ENCODE measurements at regions not wholly inside any gene's neighbourhood (a gene's known extent, or its start where the extent isn't known, plus 50 kb on each side); places are given as distances from the start of the nearest gene placed in this dataset.

GRCh38 chr18:8948471-8949149, 153.9 kb upstream of the NDUFV2 start:
- Histone ChIP-seq H3K9me3 (ENCODE audit: insufficient read depth, low read depth, low read length) (peaks cover 14% of the 10 kb centered on the region), H3K36me3 (ENCODE audit: insufficient read depth, low read length) (no peaks in the 10 kb centered on the region), H3K4me1 (ENCODE audit: insufficient read depth, low read length) (peaks cover 27% of the 10 kb centered on the region), H3K4me3 (ENCODE audit: low read length) (no peak overlapping the region), H3K27me3 (ENCODE audit: insufficient read depth, low read length) (no peaks in the 10 kb centered on the region), H3K27ac (ENCODE audit: low read depth, low read length) (no peak overlapping the region), H3K9ac (ENCODE audit: low read depth, low read length) (no peak overlapping the region)
- 62% methylated on average over 7 of the region's 7 CpGs for WGBS

- peaks cover 27% of the 10 kb centered on the region for H3K4me1 ChIP-seq (ENCODE audit: insufficient read depth, low read length)
- no peaks in the 10 kb centered on the region for H3K27me3 ChIP-seq (ENCODE audit: insufficient read depth, low read length)
- H3K9ac ChIP-seq (ENCODE audit: low read depth, low read length), result no peak overlapping the region
- H3K9me3 ChIP-seq (ENCODE audit: insufficient read depth, low read depth, low read length), result peaks cover 14% of the 10 kb centered on the region
- no peak overlapping the region for H3K27ac ChIP-seq (ENCODE audit: low read depth, low read length)
- WGBS, result 70% methylated on average over 13 of the region's 13 CpGs
- no peak overlapping the region for H3K4me3 ChIP-seq (ENCODE audit: low read length)
- H3K36me3 ChIP-seq (ENCODE audit: insufficient read depth, low read length), result no peaks in the 10 kb centered on the region
Measured at GRCh38 chr18:8949206-8949605, 153.3 kb upstream of the NDUFV2 start.

GRCh38 chr18:8951491-8951890, 151.0 kb upstream of the NDUFV2 start:
- H3K27ac ChIP-seq (ENCODE audit: low read depth, low read length), result no peak overlapping the region
- H3K27me3 ChIP-seq (ENCODE audit: insufficient read depth, low read length), result no peaks in the 10 kb centered on the region
- H3K4me1 ChIP-seq (ENCODE audit: insufficient read depth, low read length), result peaks cover 23% of the 10 kb centered on the region
- no peak overlapping the region for H3K4me3 ChIP-seq (ENCODE audit: low read length)
- H3K9me3 ChIP-seq (ENCODE audit: insufficient read depth, low read depth, low read length), result peaks cover 8% of the 10 kb centered on the region
- H3K36me3 ChIP-seq (ENCODE audit: insufficient read depth, low read length), result no peaks in the 10 kb centered on the region
- 99% methylated on average over 2 of the region's 2 CpGs for WGBS
- no peak overlapping the region for H3K9ac ChIP-seq (ENCODE audit: low read depth, low read length)

- 91% methylated on average over 4 of the region's 5 CpGs for WGBS
- H3K4me3 ChIP-seq (ENCODE audit: low read length), result no peak overlapping the region
- H3K27me3 ChIP-seq (ENCODE audit: insufficient read depth, low read length), result no peaks in the 10 kb centered on the region
- H3K36me3 ChIP-seq (ENCODE audit: insufficient read depth, low read length), result no peaks in the 10 kb centered on the region
- H3K27ac ChIP-seq (ENCODE audit: low read depth, low read length), result no peak overlapping the region
- no peak overlapping the region for H3K9ac ChIP-seq (ENCODE audit: low read depth, low read length)
- peaks cover 29% of the 10 kb centered on the region for H3K4me1 ChIP-seq (ENCODE audit: insufficient read depth, low read length)
- peaks cover 6% of the 10 kb centered on the region; the same call in 1 of the 2 replicates for H3K9me3 ChIP-seq (ENCODE audit: insufficient read depth, low read depth, low read length)
Measured at GRCh38 chr18:8952174-8952573, 150.3 kb upstream of the NDUFV2 start.

GRCh38 chr18:8952769-8953760, 149.4 kb upstream of the NDUFV2 start:
- H3K36me3 ChIP-seq (ENCODE audit: insufficient read depth, low read length), result no peaks in the 10 kb centered on the region
- peaks cover 29% of the 10 kb centered on the region for H3K4me1 ChIP-seq (ENCODE audit: insufficient read depth, low read length)
- H3K9me3 ChIP-seq (ENCODE audit: insufficient read depth, low read depth, low read length), result peaks cover 6% of the 10 kb centered on the region; the same call in 1 of the 2 replicates
- no peak overlapping the region for H3K27ac ChIP-seq (ENCODE audit: low read depth, low read length)
- H3K4me3 ChIP-seq (ENCODE audit: low read length), result no peak overlapping the region
- H3K9ac ChIP-seq (ENCODE audit: low read depth, low read length), result no peak overlapping the region
- H3K27me3 ChIP-seq (ENCODE audit: insufficient read depth, low read length), result no peaks in the 10 kb centered on the region
- WGBS, result 95% methylated on average over 10 of the region's 10 CpGs

- peaks cover 24% of the 10 kb centered on the region for H3K4me1 ChIP-seq (ENCODE audit: insufficient read depth, low read length)
- H3K27ac ChIP-seq (ENCODE audit: low read depth, low read length), result no peak overlapping the region
- peaks cover 6% of the 10 kb centered on the region; the same call in 1 of the 2 replicates for H3K9me3 ChIP-seq (ENCODE audit: insufficient read depth, low read depth, low read length)
- no peak overlapping the region for H3K4me3 ChIP-seq (ENCODE audit: low read length)
- no peak overlapping the region for H3K9ac ChIP-seq (ENCODE audit: low read depth, low read length)
- no peaks in the 10 kb centered on the region for H3K36me3 ChIP-seq (ENCODE audit: insufficient read depth, low read length)
- H3K27me3 ChIP-seq (ENCODE audit: insufficient read depth, low read length), result no peaks in the 10 kb centered on the region
Measured at GRCh38 chr18:8957731-8958130, 144.8 kb upstream of the NDUFV2 start.

- H3K9ac ChIP-seq (ENCODE audit: low read depth, low read length), result no peak overlapping the region
- H3K27me3 ChIP-seq (ENCODE audit: insufficient read depth, low read length), result no peaks in the 10 kb centered on the region
- no peaks in the 10 kb centered on the region for H3K36me3 ChIP-seq (ENCODE audit: insufficient read depth, low read length)
- peaks cover 24% of the 10 kb centered on the region for H3K4me1 ChIP-seq (ENCODE audit: insufficient read depth, low read length)
- H3K9me3 ChIP-seq (ENCODE audit: insufficient read depth, low read depth, low read length), result no peaks in the 10 kb centered on the region
- WGBS, result 70% methylated on average over 3 of the region's 3 CpGs
- no peak overlapping the region for H3K27ac ChIP-seq (ENCODE audit: low read depth, low read length)
- H3K4me3 ChIP-seq (ENCODE audit: low read length), result no peak overlapping the region
Measured at GRCh38 chr18:8958660-8959059, 143.8 kb upstream of the NDUFV2 start.

GRCh38 chr18:8959551-8960135, 142.9 kb upstream of the NDUFV2 start:
- Histone ChIP-seq H3K4me1 (ENCODE audit: insufficient read depth, low read length) (peaks cover 24% of the 10 kb centered on the region), H3K4me3 (ENCODE audit: low read length) (no peak overlapping the region), H3K27ac (ENCODE audit: low read depth, low read length) (no peak overlapping the region), H3K9me3 (ENCODE audit: insufficient read depth, low read depth, low read length) (no peaks in the 10 kb centered on the region), H3K9ac (ENCODE audit: low read depth, low read length) (no peak overlapping the region), H3K27me3 (ENCODE audit: insufficient read depth, low read length) (no peaks in the 10 kb centered on the region), H3K36me3 (ENCODE audit: insufficient read depth, low read length) (no peaks in the 10 kb centered on the region)
- 34% methylated on average over 7 of the region's 8 CpGs for WGBS

GRCh38 chr18:8960740-8961657, 141.5 kb upstream of the NDUFV2 start:
- Histone ChIP-seq H3K36me3 (ENCODE audit: insufficient read depth, low read length) (no peaks in the 10 kb centered on the region), H3K9me3 (ENCODE audit: insufficient read depth, low read depth, low read length) (no peaks in the 10 kb centered on the region), H3K4me1 (ENCODE audit: insufficient read depth, low read length) (peaks cover 24% of the 10 kb centered on the region), H3K27me3 (ENCODE audit: insufficient read depth, low read length) (no peaks in the 10 kb centered on the region), H3K4me3 (ENCODE audit: low read length) (no peak overlapping the region), H3K27ac (ENCODE audit: low read depth, low read length) (no peak overlapping the region), H3K9ac (ENCODE audit: low read depth, low read length) (no peak overlapping the region)
- WGBS, result 94% methylated on average over 10 of the region's 10 CpGs

- Histone ChIP-seq H3K27me3 (ENCODE audit: insufficient read depth, low read length) (no peaks in the 10 kb centered on the region), H3K4me1 (ENCODE audit: insufficient read depth, low read length) (peaks cover 14% of the 10 kb centered on the region), H3K9me3 (ENCODE audit: insufficient read depth, low read depth, low read length) (no peaks in the 10 kb centered on the region), H3K4me3 (ENCODE audit: low read length) (no peak overlapping the region), H3K36me3 (ENCODE audit: insufficient read depth, low read length) (no peaks in the 10 kb centered on the region), H3K9ac (ENCODE audit: low read depth, low read length) (no peak overlapping the region), H3K27ac (ENCODE audit: low read depth, low read length) (no peak overlapping the region)
- WGBS, result 93% methylated on average over 8 of the region's 8 CpGs
Measured at GRCh38 chr18:8962192-8962779, 140.2 kb upstream of the NDUFV2 start.

Data from HUES64 (cell line).